Ureter (tissue), 1 donor: ENCODE measurements at regions not wholly inside any gene's neighbourhood (a gene's known extent, or its start where the extent isn't known, plus 50 kb on each side); places are given as distances from the start of the nearest gene placed in this dataset.
"Not testable (repeated sequence)": the region's sequence is repeated elsewhere in the genome, so short reads cannot be mapped to it uniquely, and the experiment has no call there.

ENCODE experiments used
- DNase-seq: peaks from one replicate; pipeline ENCODE4 v3.0.0-alpha.2; 2020; ENCODE audit warnings: low spot score
- donor health status: DM: yes; HTN: yes; CAD: no.

- DNase-seq, result no peak
Observed at GRCh38 chrX:77003530-77003929, 443.7 kb upstream of the FGF16 start.

- DNase-seq, result no peak
Observed at GRCh38 chrX:77003956-77004355, 443.2 kb upstream of the FGF16 start.

GRCh38 chrX:77009691-77010090 is 437.5 kb upstream of the FGF16 start:
- DNase-seq, result no peak

GRCh38 chrX:77014377-77015372 is 432.5 kb upstream of the FGF16 start:
- no peak for DNase-seq

GRCh38 chrX:77017093-77017492 is 430.1 kb upstream of the FGF16 start:
- DNase-seq, result no peak

- DNase-seq, result not testable (repeated sequence)
Observed at GRCh38 chrX:77046180-77046810, 400.9 kb upstream of the FGF16 start.

- no peak for DNase-seq
Observed at GRCh38 chrX:77060572-77060971, 386.6 kb upstream of the FGF16 start.

GRCh38 chrX:77061022-77061421 is 386.2 kb upstream of the FGF16 start:
- no peak for DNase-seq

- DNase-seq, result no peak
Observed at GRCh38 chrX:77061545-77061944, 385.6 kb upstream of the FGF16 start.

GRCh38 chrX:77065896-77066295 is 381.3 kb upstream of the FGF16 start:
- no peak for DNase-seq

GRCh38 chrX:77070202-77070918 is 376.8 kb upstream of the FGF16 start:
- DNase-seq, result no peak

GRCh38 chrX:77076896-77077295 is 370.3 kb upstream of the FGF16 start:
- DNase-seq, result no peak

GRCh38 chrX:77081237-77081636 is 366.0 kb upstream of the FGF16 start:
- DNase-seq, result not testable (repeated sequence)

- DNase-seq, result no peak
Observed at GRCh38 chrX:77085372-77085771, 361.8 kb upstream of the FGF16 start.

GRCh38 chrX:77087529-77088169 is 359.5 kb upstream of the FGF16 start:
- peak; percentile 64 for DNase-seq

GRCh38 chrX:77088233-77088632 is 359.0 kb upstream of the FGF16 start:
- DNase-seq, result no peak

GRCh38 chrX:77114501-77114900 is 332.7 kb upstream of the FGF16 start:
- DNase-seq, result no peak

- DNase-seq, result no peak
Observed at GRCh38 chrX:77118686-77119085, 328.5 kb upstream of the FGF16 start.

GRCh38 chrX:77119706-77120105 is 327.5 kb upstream of the FGF16 start:
- no peak for DNase-seq

- DNase-seq, result not testable (repeated sequence)
Observed at GRCh38 chrX:77123917-77124316, 323.3 kb upstream of the FGF16 start.

GRCh38 chrX:77127571-77127970 is 319.6 kb upstream of the FGF16 start:
- not testable (repeated sequence) for DNase-seq

GRCh38 chrX:77143907-77144306 is 303.3 kb upstream of the FGF16 start:
- no peak for DNase-seq
